ENCODE measurements at regions not wholly inside any gene's neighbourhood (a gene's known extent, or its start where the extent isn't known, plus 50 kb on each side); places are given as distances from the start of the nearest gene placed in this dataset.
"Not testable (repeated sequence)": the region's sequence is repeated elsewhere in the genome, so short reads cannot be mapped to it uniquely, and the experiment has no call there.

DNA sequence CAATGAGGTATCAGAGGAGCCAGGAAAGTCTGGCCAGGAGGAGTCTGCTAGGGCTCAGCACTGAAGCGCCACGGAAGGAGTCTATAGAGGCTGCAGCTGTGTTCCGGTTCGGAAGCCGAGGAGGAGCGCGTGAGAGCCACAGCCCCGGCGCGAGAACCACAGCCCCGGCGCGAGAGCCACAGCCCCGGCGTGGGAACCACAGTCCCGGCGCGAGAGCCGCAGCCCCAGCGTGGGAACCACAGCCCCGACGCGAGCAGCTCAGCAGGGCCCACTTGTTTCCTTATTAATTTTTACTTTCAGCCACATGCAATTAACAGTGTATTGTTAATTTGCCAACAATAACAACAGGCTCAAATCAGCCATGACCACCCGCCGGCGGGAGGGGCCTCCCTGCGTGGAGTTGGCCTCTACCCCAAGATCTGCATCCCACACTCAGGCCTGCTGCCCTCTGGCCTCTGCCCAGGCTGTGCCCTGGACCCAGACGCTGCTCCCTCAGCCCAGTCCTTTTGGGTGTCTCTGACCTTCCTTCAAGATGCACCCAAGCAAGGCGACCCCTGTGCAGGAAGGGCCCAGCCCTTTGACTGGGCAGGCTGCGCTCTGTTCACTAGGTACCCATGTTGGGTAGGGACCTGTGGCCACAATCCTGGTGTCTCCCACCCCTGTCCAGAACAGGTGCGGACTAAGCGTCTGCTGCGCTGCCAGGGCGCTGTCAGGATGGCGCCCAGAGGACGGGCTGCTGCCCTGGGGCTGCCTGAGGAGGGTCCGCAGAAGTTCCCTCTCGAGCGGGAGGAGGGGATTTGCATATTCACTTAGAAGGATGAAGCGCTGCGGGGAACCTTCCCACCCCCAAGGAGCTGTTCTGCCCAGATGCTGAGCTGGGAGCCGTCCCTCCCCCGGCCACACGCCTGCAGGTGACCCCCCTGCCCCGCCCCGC, 113.8 kb downstream of the ADRA2C start:
- DNase-seq: no peak

DNA sequence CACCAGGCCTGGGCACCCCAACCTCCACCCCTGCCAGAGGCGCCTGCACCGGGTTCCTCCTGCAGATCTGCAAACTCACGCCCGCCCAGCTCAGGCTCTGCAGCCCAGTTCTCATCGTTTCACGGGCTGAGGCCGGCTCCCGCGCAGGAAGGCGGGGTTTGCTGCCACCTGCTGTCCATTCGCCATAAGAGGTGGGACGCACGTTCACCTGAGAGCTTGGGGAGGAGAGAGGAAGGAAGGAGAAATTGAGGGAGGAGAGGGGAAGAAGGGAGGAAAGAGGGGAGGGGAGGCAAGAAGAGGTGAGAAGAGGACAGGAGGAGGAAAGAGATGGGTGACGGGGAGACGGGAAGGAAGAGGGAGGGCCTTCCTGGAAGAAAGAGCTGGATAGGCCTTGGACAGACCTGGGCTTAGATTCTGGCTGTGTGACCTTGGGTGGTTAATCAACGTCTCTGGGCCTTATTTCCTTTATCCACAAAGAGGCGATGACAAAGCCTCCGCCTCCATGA, 114.5 kb downstream of the ADRA2C start:
- peak; percentile 28 to 70 (median 54) for DNase-seq

DNA sequence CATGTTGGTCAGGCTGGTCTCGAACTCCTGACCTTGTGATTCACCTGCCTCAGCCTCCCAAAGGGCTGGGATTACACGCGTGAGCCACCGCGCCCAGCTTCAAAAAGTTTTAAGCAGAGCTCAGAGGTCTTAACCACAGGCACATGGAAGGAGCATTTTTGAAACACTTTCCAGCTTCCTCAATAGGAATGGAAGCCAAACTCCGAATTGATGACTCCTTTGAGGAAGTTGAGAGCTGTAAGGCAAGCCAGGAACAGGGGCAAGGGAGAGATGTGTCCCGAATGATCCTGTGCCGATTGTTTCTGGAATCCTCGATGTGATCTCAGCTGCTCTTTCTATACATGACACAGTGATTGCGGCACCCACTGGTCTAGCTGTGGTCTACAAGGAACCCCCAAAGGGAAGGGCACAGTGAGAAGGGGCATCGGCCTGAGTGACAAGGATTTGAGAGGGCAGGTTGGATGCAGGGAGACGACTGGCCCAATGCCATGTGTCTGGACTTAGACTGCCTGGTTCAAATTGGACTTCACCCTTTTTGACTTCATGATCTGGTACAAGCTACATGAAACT, 116.2 kb downstream of the ADRA2C start:
- not testable (repeated sequence) for DNase-seq

DNA sequence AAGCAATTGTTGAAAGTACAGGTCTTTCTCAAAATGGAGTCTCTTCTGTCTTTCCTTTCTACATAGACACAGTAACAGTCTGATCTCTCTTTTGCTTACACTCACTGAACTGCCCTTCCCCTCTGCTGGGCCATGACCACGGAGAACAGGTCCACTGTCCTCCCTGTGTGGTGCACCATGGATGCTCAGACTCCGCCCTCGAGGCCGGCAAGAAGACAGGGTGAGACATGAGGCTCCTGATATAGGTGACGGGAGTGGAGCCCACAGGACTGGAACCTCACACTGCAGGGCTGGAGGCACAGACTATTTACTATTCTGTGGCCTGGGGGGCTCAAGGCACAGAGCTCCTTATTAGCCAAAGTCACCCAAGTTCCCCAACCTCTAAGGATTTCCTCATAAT, 118.1 kb downstream of the ADRA2C start:
- not testable (repeated sequence) for DNase-seq

DNA sequence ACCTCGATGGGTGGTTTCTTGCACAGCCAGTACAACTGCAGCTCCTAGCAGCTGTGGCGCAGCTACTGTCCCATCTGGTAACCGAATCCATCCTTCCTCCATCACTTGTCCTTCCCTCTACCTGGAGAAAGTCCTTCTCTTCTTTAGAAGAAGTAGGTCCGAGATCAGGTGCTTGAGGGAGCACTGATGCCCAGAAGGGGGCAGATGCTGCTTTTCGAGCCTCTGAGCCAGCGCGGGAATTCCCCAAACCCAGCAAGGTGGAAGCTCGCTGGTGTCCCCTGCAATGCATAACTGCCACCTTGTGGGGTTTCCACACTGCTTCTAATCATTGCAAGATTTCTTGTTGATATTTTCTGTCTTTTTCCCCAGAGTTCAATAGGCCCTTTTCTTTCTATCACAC, 127.4 kb downstream of the ADRA2C start:
- DNase-seq: not testable (repeated sequence)

DNA sequence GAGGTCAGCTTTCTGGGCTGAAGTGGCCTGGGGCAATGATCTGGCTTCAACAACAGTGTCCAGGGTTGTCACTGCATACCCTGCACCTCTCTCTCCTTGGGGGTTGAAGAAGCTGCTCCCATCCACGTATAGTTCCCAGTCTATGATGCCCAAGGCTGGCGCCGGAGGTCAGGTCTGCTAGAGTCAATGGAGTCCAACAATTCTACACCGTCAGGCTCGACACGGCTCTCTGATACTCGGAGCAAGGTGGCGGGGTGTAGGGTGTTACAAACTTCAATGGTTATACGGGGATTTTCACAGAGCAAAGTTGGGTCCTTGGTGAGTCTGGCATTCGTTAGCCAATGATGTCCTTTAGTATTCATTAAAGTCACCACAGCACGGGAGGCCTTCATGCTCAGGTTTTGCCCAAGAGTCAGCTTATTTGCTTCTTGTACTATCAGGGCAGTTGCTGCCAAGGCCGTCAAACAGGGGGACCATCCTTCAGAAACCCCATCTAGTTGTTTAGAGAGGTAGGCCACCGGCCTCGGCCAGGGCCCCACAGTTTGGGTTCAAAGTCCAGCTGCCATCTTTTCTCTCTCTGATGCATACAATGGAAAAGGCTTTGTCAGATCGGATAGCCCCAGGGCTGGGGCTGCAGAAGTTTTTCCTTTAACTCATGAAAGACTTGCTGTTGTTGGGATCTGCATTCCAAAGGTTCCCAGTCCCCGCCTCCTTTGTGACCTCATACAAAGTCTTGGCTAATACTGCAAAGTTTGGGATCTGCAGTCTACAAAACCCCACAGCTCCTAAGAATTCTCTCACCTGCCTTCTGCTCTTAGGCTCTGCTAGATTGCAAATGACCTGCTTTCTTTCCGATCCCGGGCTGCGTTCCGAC, 128.1 kb downstream of the ADRA2C start:
- not testable (repeated sequence) for DNase-seq

DNA sequence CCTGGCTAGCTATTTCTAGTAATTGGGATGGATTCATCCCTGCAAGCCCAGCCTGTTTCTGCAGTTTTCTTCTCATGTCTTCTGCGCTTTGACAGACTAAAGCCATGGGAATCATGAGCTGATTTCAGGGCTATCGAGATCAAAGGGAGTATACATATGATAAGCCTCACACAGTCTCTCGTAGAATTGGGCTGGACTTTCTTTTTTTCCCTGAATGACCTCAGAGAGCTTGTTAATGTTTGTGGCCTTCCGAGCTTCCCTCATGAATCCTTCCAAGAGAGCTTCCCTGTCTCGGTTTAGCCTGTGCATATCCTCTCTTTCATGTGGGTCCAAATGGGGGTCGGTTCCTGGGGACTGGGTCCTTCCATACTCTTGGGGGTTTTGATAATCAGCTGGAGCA, 130.3 kb downstream of the ADRA2C start:
- no peak for DNase-seq

DNA sequence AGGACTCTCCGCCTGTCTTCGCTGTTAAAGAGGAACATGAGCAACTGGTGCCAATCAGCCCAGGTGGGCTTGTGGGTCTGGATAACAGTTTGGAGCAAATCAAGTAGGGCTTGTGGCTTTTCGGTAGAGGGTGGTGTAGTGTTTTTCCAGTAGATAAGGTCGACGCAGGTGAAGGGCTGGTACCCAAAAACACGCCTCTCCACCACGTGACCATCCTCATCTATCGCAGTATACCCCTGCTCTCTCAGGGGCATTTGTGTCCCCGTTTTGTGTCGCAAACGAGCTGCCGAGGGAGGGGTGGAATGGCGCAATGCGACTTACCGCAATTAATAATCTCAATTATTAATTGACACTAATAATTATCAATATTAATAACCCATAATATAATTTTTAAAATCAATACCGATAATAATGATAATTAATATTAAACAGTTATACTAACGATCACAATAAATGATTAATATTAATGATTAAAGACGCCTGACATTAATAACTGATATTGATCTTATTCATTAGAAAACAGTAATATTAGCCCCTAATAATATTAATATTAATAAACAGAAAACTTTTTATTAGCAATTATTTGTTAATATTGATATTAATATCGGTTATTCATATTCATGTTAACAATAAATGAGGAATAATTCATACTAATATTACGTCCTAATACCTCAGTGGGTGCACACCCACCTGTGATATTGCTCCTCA, 130.8 kb downstream of the ADRA2C start:
- DNase-seq: not testable (repeated sequence)

DNA sequence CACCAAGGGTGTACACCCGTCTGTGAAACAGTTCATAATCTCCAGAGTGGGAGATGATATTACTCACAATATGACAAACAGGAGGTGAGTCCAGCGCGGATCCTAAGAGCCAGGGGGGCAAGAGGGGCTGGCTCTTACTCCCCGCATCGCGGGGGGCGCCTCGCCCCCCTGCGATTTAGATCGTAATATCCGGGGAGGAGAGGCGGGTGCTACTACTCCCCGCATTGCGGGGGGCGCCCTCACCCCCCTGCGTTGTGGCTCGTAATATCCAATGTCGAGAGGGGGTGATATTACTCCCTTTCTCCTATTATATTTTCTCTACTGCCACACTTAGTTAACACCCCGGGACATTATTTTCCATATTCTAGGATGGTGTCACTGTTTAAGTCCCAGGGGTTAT, 131.9 kb downstream of the ADRA2C start:
- DNase-seq: no peak

DNA sequence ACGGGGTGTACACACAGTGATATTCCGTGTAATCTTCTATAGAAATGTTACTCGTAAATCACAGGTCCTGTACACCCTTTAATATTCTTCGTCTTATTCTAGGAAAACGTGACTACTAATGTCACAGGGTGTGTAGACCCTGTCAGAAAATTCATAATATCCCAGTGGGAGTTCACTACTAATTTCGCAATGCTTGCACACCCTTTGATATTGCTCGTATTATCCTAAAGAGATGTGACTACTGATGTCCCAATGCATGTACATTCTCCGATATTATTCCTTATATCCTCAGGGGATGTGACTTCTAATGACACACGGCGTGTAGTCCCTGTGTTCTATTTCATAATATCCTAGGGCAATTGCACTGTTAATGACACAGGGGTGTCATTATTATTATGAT, 132.7 kb downstream of the ADRA2C start:
- DNase-seq: not testable (repeated sequence)

DNA sequence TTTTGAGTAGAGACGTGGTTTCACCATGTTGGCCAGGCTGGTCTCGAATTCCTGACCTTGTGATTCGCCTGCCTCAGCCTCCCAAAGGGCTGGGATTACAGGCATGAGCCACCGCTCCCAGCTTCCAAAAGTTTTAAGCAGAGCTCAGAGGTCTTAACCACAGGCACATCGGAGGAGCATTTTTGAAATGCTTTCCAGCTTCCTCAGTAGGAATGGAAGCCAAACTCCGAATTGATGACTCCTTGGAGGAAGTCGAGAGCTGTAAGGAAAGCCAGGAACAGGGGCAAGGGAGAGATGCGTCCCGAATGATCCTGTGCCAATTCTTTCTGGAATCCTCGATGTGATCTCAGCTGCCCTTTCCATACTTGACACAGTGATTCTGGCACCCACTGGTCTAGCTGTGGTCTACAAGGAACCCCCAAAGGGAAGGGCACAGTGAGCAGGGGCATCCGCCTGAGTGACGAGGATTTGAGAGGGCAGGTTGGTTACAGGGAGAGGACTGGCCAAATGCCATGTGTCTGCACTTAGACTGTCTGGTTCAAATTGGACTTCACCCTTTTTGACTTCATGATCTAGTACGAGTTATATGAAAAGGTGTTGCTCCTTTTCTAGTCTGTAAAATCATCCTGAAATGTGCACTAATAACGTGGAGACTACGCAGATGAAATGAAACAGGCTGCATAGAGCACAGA, 138.2 kb downstream of the ADRA2C start:
- peak in 1 of 3 donors; percentile 9 for DNase-seq

DNA sequence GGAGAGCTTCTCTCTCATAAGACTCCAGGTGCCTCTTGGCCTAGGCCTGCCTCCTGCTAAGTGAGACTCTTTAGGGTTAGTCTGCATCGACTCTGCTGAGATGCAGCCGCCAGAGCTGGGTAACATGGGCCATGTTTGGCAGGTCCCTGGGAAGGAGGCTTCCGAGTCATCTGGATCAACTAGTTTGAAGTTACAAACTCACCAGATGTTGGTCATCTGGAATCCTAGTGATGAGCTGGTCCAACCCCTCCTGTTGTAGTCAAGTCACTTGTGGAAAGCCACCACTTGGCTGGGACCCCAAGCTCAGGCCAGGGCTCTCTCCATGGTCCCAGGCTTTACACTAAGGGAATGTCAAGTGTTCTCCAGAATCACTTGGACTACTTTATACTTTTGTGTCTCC, 143.4 kb downstream of the ADRA2C start:
- DNase-seq: not testable (repeated sequence)

DNA sequence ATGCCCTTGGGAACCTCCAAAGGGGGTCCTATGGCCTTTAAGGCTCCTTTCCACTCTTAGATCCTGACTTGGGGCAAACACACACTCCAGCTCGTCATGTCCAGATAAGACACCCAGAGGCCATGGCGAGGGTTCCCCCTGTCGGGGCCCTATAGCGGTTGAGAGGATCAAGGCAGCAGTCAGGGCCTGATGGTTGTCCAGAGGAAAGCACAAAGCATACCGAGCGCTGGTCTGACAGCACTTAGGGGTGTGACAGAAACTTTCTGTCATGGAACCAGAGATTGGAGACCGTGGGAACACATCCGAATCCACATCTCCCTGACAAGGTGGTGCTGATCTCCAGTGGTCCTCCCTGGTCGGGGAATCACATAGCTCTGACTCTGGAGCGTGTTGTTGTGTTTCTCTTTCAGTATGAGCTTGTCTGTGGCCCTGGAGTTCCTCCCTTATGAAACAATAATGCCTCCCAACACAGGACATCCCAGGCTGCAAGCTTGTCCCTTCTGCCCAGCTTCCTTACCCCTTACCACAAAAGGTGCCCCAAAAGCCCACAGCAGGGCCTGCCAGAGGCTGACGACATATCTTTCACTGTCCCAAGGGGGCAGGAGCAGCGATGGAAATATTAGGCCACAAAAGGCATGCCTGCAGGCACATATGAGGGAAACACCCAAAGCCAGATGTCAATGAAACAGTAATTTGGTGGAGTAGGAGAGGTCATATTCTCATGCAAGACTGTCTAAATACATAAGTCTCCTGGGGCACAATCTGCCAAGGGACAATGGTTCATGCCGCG, 144.2 kb downstream of the ADRA2C start:
- DNase-seq: peak in 1 of 3 donors; percentile 11

DNA sequence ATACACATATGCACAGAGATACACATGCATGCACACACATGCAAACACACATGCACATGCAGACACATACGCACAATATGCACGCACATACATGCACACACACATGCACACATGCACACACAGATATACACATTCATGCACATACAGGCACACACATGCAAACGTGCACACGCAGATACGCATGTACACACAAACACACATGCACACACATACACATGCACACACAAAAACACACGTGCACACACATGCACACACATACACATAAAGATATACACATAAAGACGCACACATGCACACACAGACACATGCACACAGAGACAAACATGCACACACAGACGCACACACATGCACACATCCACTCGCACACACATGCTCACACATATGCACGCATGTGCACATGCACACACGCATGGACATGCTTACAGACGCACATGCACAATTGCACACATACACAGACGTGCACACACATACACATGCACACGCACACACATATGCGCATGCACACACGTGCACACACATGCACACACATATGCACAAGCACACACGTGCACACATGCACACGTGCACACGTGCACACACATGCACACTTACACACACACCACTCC, 145.2 kb downstream of the ADRA2C start:
- DNase-seq: no peak

DNA sequence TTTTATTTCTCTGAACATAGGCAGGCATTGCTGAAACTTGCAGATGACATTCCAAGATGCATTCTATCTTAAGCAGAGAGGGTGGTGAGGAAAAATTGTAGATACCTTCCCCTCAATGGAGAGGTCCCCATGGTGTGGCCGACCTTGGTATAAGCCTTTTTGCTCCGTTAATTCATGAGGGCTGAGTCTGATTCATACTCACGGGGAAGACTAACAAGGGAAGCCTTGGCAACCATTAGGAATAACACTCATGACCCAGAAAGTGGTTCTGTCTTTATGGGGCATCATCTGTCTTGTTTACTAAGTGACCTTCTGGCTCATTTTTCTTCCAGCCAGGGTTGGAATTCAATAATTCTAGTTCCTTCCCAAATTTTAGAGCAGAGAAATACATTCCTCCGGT, 148.3 kb downstream of the ADRA2C start:
- DNase-seq: not testable (repeated sequence)

DNA sequence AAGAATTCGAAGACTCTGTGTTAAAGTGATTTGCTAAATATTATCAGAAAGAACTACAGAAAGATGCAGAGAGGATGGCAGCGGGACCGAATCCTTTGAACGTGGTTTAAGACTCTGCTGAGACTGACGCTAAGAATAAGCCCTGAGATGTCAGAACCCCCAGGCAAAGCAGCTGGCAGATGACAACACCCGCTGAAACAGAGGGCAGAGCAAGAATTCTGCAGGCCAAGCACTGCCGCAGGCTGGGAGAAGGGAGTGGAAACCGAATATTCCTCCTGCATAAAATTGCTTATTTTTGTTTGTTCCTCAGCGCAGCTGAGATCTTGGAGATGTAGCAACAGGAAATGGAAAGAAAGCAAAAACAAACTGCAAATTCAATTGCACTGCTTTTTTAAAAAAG, 153.3 kb downstream of the ADRA2C start:
- peak in 1 of 3 donors; percentile 13 for DNase-seq

DNA sequence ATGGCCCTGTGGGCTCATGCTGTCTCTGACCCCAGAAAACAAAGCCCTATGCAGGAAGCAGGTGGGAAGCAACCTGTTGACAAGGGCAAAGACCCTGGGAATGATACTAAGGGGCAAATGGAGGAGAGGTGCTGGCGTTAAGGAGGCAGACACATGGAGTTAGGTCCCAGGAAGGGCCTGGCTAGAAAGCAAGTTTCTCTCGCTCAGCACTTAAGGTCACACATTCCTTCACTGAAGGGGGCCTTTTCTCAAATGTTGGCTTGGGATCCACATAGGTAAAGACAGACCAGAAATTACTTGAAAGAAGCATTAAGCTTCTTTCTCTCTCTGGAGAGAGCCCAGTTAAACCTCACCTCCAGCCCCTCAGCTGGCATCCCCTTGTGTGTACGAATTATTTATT, 155.7 kb downstream of the ADRA2C start:
- not testable (repeated sequence) for DNase-seq

DNA sequence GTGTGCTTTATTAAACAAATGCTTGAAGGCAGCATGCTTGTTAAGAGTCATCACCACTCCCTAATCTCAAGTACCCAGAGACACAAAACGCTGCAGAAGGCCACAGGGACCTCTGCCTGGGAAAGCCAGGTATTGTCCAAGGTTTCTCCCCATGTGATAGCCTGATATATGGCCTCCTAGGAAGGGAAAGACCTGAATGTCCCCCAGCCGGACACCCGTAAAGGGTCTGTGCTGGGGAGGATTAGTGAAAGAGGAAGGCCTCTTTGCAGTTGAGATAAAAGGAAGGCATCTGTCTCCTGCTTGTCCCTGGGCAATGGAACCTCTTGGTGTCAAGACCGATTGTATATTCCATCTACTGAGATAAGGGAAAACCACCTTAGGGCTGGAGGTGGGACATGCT, 159.7 kb downstream of the ADRA2C start:
- not testable (repeated sequence) for DNase-seq

DNA sequence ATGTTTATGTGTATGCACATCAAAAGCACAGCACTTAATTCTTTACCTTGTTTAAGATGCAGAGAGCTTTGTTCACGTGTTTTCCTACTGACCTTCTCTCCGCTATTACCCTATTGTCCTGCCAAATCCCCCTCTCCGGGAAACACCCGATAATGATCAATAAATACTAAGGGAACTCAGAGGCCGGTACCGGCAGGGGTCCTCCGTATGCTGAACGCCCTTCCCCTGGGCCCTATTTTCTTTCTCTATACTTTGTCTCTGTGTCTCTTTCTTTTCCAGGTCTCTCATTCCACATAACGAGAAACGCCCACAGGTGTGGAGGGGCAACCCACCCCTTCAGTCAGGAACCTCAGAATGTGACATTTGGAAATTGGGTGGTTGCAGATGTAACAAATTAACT, 160.1 kb downstream of the ADRA2C start:
- DNase-seq: not testable (repeated sequence)

Data from muscle of back (tissue), 3 donors.